GM06990 (cell line): ENCODE measurements at regions not wholly inside any gene's neighbourhood (a gene's known extent, or its start where the extent isn't known, plus 50 kb on each side); places are given as distances from the start of the nearest gene placed in this dataset.

Experiments
- DNase-seq: peaks from one replicate; pipeline ENCODE4 v3.0.0-alpha.2; 2011; ENCODE audit not compliant: insufficient read length; ENCODE audit errors: extremely low read depth
- H3K27me3 ChIP-seq: replicated peaks from 2 replicates; pipeline ENCODE4 v1.6.0; 2011; ENCODE audit warnings: low read length; ENCODE audit not compliant: control insufficient read depth, insufficient read depth
- H3K36me3 ChIP-seq: 2 replicates; pipeline ENCODE4 v1.5.1; 2011; ENCODE audit warnings: low read length; ENCODE audit not compliant: control insufficient read depth, insufficient read depth
- H3K4me3 ChIP-seq: replicated peaks from 2 replicates; pipeline ENCODE4 v1.5.1; 2011; ENCODE audit warnings: low read depth, mild to moderate bottlenecking, control low read depth, low read length
- TF ChIP-seq, protein P1 (sequence below): IDR thresholded peaks from 2 replicates; pipeline ENCODE4 v1.5.1; 2011; ENCODE audit warnings: low read length, control low read depth, mild to moderate bottlenecking, inconsistent platforms; ENCODE audit not compliant: insufficient read depth, poor library complexity, severe bottlenecking

DNA sequence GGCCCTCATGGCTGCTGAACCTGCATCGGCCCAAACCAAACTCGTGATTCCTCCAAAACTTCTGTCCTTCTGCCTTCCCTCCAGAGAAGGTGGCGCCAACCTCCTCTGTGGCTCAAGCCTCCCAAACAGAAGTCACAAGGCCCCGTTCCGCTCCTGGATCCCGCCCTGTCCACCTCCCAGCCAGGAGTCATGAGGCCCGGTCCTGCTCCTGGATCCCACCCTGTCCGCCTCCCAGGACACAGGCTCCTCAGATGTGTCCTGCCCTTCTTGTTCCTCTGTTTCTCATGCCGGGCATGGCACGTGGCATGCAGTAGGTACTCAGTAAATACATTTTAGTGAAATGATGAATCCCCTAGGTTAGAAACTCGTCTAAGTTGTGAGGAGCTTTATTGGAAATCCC is 94.2 kb upstream of the SFSWAP start:
- no peak for DNase-seq
- TF ChIP-seq, protein P1, sequence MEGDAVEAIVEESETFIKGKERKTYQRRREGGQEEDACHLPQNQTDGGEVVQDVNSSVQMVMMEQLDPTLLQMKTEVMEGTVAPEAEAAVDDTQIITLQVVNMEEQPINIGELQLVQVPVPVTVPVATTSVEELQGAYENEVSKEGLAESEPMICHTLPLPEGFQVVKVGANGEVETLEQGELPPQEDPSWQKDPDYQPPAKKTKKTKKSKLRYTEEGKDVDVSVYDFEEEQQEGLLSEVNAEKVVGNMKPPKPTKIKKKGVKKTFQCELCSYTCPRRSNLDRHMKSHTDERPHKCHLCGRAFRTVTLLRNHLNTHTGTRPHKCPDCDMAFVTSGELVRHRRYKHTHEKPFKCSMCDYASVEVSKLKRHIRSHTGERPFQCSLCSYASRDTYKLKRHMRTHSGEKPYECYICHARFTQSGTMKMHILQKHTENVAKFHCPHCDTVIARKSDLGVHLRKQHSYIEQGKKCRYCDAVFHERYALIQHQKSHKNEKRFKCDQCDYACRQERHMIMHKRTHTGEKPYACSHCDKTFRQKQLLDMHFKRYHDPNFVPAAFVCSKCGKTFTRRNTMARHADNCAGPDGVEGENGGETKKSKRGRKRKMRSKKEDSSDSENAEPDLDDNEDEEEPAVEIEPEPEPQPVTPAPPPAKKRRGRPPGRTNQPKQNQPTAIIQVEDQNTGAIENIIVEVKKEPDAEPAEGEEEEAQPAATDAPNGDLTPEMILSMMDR = no peak
- Histone ChIP-seq H3K36me3 (no peaks in the 10 kb centered on the region), H3K27me3 (no peaks in the 10 kb centered on the region; the same call in 1 of the 2 replicates), H3K4me3 (no peak overlapping the region)

DNA sequence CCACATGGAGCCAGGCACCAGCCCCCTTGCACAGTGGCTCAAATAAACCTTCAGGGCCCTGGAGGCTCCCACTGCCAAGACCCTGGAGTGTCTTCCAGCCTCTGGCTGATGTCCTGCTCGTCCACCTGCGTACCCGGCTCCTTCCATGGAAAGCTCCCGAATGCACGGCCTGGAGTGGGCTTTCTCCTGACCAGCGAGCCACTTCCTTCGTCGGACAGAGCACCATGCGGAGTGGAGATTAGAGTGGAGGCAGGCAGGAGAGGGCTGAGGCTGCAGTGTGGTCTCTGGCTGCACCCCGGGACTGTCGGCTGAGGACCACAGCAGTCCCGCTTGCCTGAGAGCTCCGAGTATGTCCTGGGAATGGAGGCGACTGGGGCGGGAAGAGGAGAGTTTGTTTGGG is 93.7 kb upstream of the SFSWAP start:
- no peaks in the 10 kb centered on the region; the same call in 1 of the 2 replicates for H3K27me3 ChIP-seq
- TF ChIP-seq, protein P1 = no peak

DNA sequence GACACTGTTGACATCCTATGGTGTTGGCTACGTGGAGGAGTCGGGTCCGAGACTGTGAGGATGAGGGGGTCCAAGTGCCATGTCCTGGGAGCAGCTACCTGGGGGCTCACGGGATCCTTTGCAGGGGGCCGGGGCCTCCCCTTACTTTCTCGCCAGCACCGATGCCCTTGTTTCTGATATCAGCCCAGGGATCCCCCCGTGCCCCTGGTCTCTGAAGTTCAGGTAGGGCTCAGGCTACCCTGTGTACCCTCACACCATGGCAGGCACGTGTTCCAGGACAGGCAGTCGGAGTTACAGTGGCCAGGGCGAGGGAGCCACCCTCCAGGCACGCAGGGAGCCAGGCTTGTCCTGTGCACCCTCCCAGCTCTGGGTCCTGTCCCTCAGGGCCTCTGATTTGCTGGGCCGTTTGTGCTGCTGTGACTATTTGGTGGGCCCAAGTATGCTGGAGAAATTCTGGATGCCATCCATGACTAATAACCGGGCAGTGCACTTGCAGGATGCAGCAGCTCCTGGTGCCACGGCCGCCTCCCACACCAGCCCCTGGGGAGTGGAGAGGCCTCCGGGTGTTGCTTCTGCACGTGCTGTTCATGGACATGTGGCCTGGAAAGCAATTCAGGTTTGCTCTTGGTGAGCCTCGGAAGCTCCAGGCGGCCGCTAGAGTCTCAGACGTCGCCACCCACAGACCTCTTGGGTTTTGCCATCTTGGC is 93.1 kb upstream of the SFSWAP start:
- TF ChIP-seq, protein P1 = no peak
- Histone ChIP-seq H3K4me3 (no peak overlapping the region), H3K36me3 (no peaks in the 10 kb centered on the region), H3K27me3 (no peaks in the 10 kb centered on the region; the same call in 1 of the 2 replicates)
- no peak for DNase-seq

More for the DNA sequence above, 93.7 kb upstream of the SFSWAP start:
- no peak for DNase-seq
- H3K36me3 ChIP-seq = no peaks in the 10 kb centered on the region
- H3K4me3 ChIP-seq = no peak overlapping the region

DNA sequence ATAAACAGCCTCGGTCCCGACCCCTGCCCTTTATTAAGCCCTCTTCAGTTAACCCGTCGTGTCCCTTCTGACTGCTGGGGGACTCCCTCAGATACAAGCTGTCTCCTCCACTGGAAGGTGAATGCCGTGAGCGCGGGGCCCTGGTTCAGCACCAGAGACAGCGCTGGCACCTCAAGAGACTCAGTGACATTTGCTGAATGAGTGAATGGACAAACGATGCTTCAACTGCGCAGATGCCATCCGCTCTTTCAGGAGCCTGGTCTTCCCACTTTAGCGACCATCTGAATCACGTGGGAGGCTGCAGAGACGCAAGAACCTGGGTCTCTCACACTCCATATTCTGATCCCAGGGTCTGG is 92.6 kb upstream of the SFSWAP start:
- DNase-seq = no peak
- H3K36me3 ChIP-seq = no peaks in the 10 kb centered on the region
- no peaks in the 10 kb centered on the region; the same call in 1 of the 2 replicates for H3K27me3 ChIP-seq
- TF ChIP-seq, protein P1 = no peak
- no peak overlapping the region for H3K4me3 ChIP-seq

DNA sequence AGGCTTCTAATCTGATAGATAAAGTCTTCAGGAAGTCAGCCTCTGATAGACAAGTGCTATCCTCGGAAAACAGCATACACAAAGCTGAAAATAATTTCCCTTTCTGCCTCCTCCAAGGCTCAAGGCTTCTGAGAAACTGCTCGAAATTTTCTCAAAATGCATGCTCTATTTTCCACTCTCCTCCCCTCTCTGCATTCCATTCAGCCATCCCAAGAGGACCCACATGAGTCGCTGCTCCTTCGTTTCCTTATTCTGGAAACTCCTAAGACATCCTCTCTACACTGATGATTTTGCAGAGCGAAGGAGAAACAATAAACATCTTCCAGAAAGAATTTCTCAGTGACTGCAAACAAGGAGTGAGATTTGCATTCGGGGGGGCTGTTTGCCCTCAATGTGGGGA is 92.2 kb upstream of the SFSWAP start:
- TF ChIP-seq, protein P1 = no peak
- H3K36me3 ChIP-seq = no peaks in the 10 kb centered on the region
- no peaks in the 10 kb centered on the region; the same call in 1 of the 2 replicates for H3K27me3 ChIP-seq
- H3K4me3 ChIP-seq = no peak overlapping the region
- DNase-seq = no peak
